Activated gamma-delta T cell treated with anti-CD3 and anti-CD28 coated beads, Interleukin-2, amount 50 U/mL, for 16 hours (primary cell): ENCODE measurements at regions not wholly inside any gene's neighbourhood (a gene's known extent, or its start where the extent isn't known, plus 50 kb on each side); places are given as distances from the start of the nearest gene placed in this dataset.
"Not testable (repeated sequence)": the region's sequence is repeated elsewhere in the genome, so short reads cannot be mapped to it uniquely, and the experiment has no call there.

Experiments
- DNase-seq: peaks from one replicate; pipeline ENCODE4 v3.0.0-alpha.2; 2020; ENCODE audit warnings: low read depth

DNA sequence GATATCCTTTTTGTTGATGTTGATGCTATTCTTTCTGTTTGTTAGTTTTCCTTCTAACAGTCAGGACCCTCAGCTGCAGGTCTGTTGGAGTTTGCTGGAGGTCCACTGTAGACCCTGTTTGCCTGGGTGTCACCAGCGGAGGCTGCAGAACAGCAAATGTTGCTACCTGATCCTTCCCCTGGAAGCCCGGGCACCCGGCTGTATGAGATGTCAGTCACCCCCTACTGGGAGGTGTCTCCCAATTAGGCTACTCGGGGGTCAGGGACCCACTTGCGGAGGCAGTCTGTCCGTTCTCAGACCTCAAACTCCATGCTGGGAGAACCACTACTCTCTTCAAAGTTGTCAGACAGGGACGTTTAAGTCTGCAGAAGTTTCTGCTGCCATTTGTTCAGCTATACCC, 383.4 kb downstream of the HLX start:
- DNase-seq: not testable (repeated sequence)

- DNase-seq: no peak
Measured at GRCh38 chr1:221263831-221264767, 384.9 kb downstream of the HLX start.

DNA sequence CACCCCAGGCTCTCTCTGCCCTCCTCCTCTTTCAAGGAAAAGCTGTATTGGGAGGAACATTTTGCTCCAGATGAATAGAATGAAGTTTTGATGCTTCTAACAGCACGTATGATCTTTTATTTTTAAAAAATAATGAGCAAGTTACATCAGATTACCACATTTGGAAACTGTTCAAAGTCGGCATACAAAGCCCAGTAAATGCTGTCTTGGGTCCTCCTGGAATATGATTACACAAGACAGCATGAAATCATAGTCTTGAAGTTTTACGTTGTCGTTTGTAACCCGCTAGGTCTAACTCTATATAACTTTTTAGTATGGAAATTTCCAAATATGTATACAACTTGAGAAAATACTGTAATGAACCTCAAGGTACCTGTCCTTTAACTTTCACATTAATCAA, 385.6 kb downstream of the HLX start:
- no peak for DNase-seq

DNA sequence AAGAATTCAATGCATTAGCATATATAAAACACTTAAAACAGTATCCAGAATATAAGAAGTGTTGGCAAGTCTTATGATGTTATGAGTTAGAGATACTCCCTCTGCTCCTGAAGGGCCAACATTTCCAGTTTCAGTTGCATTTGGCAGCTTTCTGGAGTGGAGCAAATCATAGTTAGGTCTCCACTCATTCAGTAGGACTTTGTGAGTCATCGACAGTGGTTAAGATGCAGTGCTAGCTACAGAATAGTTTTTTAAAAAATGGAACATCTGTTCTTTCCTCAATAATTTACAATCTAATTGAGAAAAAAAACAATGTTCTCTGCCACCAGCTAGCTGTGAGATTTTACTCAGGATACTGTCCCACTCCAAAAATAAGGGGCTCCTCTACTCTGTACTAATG, 389.1 kb downstream of the HLX start:
- no peak for DNase-seq

- DNase-seq: no peak
Measured at GRCh38 chr1:221271701-221272100, 392.5 kb downstream of the HLX start.

- DNase-seq: no peak
Measured at GRCh38 chr1:221272940-221273339, 393.7 kb downstream of the HLX start.

DNA sequence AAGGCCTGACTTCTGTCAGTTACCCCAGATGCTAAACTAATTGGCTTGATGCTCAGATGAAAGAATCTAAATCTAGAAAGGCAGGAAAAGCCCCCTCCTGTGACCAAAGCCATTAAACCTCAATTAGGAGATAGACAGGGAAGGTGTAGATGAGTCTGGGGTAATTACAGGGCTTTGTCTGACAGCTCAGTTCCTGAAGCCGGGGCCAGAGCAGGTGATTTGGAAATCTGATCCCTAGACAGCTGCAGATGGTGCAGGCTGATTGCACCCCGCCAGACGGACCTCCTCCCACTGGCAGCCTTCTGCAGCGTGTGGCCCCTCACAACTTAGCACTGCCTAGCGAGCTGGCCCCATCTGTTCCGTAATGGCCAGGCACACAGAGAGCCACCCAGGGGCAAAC, 395.1 kb downstream of the HLX start:
- DNase-seq: no peak

DNA sequence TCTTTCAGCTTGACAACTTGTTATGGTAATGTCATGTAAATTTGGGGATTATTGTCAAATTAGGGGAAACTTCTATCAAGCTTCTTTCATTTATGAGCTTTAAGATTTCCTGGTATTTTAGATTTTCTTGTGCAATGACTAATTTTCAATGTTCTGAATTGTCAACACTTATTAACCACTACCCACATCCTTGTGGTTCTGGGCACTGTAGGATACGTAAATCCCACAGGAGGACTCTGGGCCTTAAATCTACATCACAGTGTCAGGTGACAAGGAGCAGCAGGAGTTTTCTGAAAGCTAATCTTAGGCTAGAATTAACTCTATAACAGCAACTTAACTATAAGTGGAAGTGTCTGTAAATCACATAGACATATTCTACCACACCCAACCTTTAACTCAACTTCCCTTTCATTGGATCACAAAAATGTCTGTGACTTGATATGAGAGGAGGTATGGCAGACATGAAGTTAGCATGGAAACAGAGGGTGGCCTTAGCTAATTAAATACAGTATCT, 397.7 kb downstream of the HLX start:
- DNase-seq: no peak

DNA sequence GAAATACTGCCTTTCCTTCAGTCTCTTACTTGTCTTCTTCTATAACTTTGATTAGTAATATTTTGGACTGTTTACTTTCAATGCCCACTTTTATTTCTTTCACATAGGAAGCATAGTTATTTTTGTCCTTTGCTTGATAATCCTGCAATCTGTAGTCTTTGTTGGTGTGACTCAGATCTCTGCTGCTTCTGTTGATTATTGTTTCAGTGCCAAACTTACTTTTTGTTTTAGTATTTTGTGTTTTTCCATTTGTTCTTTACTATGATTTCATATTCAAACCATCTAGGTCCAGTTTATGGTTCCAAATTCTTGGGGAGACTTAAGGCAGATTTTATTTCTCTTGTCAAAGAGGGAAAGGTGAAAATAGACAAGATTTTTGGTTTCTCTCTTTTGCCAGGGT, 399.9 kb downstream of the HLX start:
- no peak for DNase-seq

DNA sequence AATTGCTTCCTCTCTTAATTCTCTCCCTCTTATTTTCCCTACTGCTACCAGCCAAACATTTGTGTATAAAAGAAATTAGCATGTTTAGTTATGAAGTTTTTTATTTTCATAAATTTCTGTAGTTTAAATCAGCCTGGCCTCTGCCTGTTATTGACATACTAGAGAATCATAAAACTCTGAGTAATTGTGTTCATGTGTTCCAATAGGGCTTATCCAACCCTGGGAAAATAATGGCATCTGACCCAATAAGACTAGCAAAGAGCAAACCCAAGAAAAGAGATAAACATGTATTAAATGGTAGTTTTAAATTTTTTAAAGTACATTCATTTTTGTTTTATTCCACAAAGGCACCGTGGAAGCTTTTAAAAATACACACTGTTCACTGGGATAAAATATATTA, 404.3 kb downstream of the HLX start:
- DNase-seq: no peak

DNA sequence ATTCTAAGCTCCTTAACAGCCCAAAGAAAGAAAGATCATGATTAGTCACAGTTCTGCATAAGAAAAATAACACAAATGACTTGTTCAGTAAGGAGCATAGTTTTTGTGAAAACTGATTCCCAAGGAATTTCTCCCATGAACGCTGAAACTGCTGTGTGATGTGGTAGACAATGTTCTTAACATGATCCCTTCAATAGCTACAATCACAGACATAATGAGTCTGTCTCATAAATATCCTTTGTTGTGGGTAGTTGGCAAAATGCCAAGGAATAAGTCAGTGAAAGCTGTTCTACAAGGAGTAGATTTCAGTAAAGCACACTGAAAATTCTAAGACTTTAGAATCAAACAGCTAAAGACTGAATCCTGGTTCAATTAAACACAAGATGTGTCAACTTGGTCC, 404.8 kb downstream of the HLX start:
- no peak for DNase-seq

- DNase-seq: not testable (repeated sequence)
Measured at GRCh38 chr1:221284991-221285390, 405.7 kb downstream of the HLX start.

DNA sequence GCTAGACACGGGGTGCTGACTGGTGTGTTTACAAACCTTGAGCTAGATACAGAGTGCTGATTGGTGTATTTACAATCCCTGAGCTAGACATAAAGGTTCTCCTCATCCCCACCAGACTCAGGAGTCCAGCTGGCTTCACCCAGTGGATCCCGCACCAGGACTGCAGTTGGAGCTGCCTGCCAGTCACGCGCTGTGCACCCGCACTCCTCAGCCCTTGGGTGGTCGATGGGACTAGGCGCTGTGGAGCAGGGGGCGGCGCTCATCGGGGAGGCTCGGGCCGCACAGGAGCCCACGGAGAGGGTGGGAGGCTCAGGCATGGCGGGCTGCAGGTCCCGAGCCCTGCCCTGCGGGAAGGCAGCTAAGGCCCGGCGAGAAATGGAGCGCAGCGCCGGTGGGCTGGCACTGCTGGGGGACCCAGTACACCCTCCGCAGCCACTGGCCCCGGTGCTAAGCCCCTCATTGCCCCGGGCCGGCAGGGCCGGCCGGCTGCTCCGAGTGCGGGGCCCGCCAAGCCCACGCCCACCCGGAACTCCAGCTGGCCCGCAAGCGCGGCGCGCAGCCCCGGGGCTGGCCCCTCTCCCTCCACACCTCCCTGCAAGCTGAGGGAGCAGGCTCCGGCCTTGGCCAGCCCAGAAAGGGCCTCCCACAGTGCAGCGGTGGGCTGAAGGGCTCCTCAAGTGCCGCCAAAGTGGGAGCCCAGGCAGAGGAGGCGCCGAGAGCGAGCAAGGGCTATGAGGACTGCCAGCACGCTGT, 406.4 kb downstream of the HLX start:
- DNase-seq: not testable (repeated sequence)

GRCh38 chr1:221286399-221286798, 407.2 kb downstream of the HLX start:
- no peak for DNase-seq

- DNase-seq: no peak
Measured at GRCh38 chr1:221289103-221289502, 409.9 kb downstream of the HLX start.

- DNase-seq: no peak
Measured at GRCh38 chr1:221290669-221291068, 411.4 kb downstream of the HLX start.

- DNase-seq: no peak
Measured at GRCh38 chr1:221291113-221291512, 411.9 kb downstream of the HLX start.

GRCh38 chr1:221292652-221293051, 413.4 kb downstream of the HLX start:
- no peak for DNase-seq

- no peak for DNase-seq
Measured at GRCh38 chr1:221294242-221294641, 415.0 kb downstream of the HLX start.

DNA sequence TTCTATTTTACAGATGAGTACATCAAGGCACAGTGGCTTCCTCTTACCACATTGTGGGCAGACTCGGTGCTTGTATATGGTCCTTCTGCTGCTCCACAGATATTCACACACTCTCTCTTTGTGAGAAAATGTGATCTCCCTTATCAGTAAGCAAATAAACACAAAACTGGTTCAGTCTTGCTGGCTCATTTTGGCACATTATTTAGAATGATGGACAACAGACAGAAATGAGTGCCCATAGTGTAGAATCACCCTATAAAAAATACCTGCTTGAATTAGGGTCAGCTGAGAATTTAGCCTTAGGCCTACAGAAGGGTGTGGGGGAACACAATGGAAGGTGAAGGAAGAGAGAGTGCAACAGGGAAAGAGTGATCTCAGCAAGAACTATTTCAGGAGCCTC, 423.1 kb downstream of the HLX start:
- DNase-seq: no peak

DNA sequence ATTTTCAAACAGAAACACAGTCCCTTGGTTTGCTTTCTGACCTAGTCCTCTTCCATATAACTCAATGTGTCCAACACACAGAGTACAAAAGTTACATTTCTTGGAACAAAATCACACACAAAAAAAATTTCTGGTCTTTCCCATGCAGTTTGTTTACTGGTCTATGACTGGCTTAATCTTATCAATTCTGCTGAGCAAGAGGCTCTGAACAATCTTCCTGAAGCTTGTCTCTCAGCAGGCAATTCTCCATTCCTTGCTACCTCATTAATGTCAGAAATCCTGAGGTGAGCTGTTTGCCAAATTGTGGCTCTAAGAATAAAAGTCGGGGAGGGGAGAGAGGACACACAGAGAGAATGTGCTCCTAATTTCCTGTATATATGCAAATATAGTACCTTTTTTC, 423.6 kb downstream of the HLX start:
- DNase-seq: no peak

DNA sequence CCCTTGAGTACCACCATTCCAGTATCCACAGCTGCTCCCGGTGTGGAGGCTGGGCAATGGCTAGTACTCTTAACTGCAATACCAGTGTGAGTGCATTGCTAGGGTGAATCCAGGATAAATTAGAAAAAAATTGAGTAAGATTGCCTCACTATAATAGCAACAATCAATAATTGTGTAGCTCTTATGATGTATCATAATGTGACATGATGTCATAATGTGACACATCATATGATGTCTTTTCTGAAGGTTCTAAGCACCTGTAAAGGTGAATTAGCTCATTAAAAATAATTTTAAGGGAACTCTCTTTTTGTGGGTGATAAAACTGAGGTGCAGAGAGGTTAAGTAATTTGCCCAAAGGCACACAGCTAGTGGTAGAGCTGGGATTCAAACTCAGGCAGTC, 424.4 kb downstream of the HLX start:
- DNase-seq: no peak

- no peak for DNase-seq
Measured at GRCh38 chr1:221306239-221306638, 427.0 kb downstream of the HLX start.
